ENCODE measurements at regions not wholly inside any gene's neighbourhood (a gene's known extent, or its start where the extent isn't known, plus 50 kb on each side); places are given as distances from the start of the nearest gene placed in this dataset.

DNA sequence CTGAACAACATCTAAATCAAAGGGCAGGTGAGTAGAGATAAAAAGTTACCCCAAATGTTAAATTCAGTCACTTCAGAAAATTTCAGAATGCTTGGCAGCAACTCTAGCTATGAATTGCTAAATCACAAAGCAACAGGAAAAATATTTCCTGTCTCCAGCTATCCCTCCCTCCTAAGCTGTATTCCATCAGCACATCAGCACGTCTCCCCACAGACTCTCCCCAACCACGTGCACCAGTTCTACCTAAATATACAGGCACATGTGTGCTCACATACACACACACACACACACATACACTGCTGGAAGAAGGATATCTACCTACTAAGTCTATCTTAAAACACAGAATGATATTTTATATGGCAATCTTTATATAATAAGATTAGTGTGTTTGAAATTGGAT, 177.1 kb upstream of the ARHGEF26 start:
- no peak for DNase-seq

DNA sequence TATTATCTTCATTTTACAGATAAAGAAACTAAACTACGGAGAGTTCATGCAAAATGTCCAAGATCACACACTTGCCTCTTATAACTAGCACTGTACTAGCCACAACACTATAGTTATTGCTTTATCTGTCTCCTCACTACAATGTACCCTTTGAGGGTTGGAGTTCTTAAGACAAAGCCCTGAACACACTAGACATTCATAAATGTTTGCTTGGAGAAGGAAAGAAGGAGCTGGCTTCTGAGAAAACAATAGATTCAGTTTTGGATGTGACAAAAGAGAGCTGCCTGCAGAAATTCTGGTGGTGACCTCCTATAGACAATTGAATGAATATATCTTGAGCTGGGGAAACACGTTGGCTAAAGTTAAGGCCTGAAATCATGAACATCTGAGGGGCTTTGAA, 169.9 kb upstream of the ARHGEF26 start:
- no peak for DNase-seq

DNA sequence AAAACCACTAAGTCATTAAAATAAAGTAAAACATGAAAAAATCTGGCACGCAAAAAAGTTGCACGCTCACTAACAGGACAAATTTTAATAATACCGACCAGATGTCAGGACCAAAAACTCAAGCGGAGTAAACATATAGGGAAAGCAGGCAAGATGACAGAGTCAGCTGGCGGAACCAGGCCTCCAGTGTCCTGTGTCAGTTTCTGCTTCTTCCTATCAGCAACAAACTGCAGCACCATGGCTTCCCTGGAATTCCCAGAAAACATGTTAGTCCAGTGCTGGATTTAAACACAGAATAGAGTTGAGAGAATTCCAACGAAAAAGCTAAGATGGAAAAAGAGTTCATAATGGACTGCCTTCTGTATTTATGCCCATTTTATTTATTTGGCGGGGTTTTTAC, 169.1 kb upstream of the ARHGEF26 start:
- no peak for DNase-seq

DNA sequence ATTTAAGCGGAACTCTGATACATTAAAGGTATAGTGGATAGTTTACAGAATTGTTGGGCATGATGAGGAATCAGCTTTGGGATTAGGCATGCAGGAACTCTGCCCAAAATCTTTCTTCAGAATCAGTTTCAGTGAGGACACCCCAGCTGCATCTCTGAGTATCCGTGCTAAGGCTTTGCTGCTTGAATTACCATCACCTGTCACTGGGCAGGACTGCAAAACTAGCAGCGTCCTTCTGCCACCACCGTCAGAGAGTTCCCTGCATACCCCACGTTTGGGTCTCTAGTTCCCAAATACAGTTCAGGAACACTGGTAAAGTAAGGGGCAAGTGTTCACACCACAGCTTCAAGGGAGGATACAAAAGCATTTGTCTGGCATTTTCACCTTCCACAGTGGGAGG, 164.6 kb upstream of the ARHGEF26 start:
- no peak for DNase-seq

DNA sequence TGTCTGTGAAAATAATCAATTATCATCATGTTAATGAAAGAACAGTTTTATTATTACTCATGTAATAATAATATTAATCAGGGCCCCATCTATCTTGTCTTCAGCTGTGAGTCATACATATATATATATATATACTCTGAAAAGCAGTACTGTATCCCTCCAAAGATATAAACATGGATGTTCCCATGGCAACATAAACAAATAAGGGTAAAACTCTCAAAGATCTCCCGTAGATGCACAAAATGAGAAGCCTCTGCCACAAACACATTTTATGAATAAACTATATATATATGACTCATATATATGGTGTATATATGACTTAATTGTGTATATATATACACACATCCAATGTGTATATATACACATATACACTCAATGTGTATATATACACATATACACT, 163.8 kb upstream of the ARHGEF26 start:
- DNase-seq = no peak

DNA sequence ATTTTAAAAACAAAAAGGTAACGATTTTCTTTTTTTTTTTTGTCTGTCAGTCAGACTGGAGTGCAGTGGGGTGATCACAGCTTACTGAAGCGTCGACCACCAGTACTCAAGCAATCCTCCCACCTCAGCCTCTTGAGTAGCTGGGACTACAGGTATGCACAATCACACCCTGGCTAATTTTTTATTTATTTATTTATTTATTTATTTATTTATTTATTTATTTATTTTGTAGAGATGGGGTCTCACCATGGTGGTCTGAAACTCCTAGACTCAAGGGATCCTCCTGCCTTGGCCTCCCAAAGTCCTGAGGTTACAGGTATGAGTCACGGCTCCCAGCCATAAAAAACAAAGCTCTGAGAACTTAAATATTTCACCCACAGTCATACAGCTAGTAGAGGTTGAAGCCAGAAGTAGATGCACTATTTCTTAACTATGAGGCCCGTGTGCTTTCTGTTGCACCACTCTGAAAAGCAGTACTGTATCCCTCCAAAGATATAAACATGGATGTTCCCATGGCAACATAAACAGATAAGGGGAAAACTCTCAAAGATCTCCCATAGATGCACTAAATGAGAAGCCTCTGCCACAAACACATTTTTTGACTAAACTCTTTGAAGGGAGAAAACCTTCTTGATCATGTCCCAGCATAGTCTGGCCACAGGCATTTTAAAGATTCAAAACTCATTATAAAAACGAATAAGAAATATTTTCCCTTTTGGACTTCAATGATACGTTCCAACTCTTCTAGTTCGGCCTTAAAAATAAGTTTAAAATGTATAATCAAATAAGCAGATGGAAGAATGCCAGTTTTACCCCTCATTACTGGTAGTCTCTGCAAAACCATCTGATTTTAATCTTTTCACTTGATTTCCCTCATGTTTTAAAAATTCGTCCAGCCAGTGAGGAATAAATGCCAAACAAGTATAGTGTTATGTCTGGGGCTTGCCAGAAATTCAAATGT, 162.3 kb upstream of the ARHGEF26 start:
- no peak for DNase-seq

DNA sequence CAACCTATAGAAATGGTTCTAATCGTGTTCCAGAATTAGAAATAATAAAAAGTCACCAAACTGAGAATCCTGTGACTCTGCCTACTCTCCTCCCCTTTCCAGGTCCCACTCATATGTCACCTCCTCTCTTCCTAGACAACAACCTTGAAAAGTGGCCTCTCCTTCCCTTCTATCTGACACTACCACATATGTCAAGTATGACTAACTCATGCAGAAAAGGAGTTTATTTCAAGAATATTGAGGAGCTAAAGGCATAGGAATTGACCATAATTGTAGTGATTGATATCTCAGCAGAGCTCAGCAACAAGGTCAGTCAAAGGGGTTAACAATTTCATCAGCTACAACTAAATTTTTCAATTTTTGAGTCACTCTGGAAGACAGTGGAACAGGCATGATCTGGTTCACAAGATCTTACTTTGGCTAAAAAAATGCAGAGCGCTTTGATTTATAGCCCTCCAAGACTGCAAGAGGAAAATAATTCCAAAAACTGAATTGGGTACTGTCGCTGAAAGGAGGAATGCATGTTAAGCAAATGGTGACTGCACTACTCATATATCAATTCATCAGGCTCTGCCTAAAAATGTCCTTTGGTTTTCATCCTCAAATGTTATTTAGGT, 160.6 kb upstream of the ARHGEF26 start:
- no peak for DNase-seq

DNA sequence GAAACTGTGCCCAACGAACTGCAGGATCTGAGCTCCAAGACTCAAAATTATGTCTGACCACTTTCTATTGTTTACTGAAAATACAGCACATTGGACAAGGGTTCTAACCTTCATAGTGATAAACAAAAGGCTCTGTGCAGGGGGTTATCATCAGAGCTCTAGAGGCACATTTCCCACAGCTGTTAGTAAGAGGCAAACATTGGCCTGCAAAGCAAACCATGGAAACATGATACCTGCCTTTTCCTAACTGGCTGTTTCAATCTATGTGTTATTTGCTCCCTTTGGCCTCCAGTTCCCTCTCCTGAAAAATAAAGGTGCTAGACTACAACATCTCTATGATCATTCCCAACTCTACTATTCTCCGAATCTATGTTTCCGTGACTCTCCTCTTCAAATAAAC, 159.7 kb upstream of the ARHGEF26 start:
- no peak for DNase-seq

DNA sequence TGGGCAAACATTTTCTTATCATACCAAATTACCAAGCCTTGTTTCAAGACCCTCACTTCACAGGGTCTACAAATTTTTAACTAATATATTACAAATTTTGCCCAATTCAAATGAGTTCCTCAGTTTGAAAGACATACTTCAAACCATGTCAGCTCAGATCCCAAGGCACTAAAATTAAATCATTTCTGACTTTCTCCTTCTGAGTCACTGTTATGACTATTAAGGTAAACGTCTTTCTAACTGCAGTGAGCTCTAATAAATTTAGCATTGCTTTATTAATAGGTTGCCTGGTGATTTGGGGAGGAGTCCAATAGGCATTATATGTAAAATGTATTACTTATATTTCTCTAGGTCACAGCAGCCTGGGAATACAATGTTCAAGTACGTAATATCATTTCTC, 158.2 kb upstream of the ARHGEF26 start:
- no peak for DNase-seq

DNA sequence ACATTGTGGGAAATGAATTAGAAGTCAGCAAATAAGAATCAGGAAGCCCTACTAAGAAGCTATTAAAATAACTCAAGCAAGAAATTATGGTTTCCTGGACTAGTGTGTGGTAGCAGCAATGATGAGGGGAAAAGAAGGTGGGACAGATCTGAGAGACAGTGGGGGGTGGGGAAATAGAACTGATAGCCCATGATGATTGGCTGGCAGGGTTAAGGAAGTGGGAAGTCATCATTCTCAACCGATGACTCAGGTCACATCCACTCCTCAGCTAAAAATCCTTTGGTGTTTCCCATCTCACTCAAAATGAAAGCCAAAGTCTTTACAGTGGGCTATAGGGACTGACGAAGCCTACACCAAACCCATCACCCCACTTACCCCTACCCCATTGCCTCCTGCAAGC, 153.9 kb upstream of the ARHGEF26 start:
- DNase-seq = no peak

DNA sequence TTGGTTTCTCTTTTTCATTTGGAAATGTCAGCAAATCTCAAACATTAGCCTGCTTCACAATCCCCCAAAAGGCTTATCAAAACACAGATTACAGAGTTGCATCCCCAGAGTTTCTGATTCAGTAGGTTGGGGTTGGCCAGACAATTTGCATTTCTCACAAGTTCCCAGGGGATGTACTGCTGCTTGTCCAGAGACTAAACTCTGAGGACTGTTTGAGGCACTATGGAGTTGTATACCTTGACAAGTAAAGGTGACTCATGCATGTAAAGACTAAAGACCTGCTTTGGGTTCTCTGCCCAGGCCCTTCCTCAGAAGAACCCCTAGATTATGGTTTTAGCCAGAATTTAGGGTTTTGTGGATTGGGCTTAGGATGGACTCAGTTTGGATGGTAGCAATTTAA, 151.1 kb upstream of the ARHGEF26 start:
- DNase-seq = no peak

DNA sequence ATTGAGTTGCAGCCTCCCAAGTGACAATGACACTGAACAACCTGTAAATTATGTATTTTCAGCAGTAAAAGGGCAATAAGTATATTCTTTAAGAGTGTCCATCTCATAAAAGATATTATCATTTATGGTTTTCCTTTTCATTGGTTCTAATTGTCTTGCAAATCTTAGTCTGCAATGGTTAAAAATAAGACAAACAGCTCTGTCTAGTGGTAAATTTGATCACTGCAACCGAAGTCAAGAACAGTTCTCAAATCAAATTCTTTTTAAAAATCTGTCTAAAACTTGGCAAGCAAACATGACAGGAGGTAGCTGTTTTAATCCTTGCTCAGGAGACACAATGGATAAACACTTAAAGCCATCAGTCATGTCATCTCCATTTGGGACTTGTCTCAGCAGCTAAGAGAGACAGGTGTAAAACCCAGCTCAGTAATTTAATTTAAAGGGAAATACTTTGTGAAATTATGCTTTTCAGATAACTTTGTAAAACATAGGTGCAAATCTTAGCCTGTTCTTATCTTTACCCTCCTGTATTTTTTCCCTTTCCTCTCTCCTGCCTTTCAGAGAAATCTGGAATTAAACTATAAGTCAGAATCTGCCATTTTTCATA, 150.3 kb upstream of the ARHGEF26 start:
- no peak for DNase-seq

DNA sequence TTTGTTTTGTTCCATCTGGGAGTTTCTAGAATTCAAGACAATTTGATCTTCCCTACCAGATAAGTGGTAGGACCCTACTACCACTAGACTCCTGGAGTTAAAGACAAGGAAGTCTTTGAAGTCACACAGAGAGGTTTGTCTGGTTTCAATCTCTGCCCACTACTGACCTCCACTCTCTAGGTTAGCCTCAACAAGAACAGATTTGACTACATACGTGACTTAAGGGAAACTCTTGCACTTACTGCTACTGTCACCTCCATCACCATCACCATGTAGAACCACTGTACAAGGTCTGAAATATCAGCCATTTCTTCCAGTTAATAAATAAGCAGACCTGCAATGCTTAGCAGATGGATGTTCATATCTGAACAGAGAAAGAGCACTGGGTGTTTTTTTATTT, 148.3 kb upstream of the ARHGEF26 start:
- DNase-seq = no peak

DNA sequence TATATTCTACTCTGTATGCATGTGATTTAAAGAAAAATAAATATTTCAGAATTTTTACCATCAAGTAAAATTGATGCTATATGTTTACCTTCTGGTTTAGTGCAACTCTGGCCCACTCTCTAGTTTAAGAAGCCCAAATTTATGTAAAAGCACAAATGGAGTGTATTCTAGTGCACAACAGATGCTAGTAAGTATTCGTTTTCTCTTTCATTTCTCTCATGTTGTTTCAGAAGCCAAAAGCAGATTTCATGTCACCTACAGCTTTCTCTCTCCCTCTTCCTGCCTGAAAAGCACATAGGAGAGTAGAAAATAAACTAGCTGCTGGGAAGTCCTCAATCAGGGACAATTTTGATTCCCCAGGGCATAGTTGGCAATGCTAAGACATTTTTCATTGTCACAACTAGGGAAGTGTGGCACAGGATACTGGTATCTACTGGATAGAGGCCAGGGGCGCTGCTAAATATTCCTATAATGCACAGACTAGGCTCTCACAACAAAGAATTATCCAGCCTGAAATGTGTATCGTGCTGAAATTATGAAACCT, 147.4 kb upstream of the ARHGEF26 start:
- DNase-seq = no peak

DNA sequence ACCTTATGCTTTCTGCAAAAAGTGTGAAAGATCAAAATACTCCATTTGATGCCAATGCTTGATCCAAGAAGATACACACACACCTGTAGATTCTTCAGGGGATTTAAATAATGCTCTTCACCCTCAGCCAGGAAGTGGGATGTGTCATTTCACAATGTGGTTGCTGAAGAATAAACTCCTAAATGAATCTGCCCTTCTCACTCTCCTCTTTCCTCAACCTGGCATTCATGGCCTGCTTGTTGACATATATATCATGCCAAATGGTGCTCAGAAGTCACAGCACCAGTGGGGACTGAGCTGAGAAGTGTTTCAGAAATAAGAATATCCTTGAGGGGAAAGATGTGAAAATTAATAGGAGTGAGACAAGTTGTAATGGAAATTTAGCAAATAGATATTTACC, 146.6 kb upstream of the ARHGEF26 start:
- no peak for DNase-seq

DNA sequence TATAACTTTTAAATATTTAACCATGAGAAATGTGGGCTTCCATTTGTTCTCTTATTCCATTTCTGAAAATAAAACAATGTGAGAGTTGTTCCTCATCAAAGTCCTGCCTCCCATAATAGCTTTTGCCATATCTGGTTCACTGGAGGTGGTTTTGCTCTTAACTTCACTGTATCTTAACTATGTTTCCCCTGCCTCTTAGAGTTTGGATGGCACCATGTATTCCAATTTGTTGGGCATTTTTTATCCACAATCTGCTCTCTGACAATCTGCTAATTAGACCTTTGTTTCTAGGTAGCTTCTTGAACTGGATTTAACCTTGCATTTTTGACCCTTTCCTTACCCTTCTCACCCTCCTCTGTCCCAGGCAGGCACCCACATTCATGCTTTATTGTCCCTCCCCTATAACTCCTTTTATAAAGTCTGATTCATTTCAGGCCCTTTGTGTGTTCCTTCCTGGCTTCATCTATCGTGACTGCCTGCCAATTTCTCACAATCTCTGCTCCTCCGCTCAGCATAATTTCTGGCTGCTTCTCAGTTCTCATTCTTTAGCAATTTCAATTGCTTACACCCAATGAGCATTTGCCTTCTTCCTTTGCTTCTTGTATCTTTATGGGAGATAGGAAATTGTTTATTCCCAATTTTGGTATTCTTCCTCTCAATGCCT, 144.2 kb upstream of the ARHGEF26 start:
- no peak for DNase-seq

DNA sequence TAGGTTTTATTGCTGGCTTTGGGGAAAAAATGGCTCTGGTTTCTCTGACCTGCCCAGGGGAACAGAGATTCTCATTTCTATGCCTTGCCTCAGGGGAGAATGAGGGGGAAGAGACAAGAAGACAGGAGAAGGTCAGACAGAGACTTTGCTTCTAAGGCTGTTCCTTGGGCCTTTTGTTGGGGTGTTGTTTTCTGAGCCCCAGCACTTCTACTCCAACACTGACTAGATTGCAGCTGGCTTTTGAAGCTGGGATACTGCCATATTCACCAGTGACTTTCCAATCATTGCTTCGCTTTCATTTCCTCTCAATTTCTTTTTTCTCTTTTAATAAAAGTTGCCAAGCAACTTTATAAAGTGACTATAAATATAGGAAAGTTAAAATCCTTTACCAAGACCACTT, 143.2 kb upstream of the ARHGEF26 start:
- no peak for DNase-seq

DNA sequence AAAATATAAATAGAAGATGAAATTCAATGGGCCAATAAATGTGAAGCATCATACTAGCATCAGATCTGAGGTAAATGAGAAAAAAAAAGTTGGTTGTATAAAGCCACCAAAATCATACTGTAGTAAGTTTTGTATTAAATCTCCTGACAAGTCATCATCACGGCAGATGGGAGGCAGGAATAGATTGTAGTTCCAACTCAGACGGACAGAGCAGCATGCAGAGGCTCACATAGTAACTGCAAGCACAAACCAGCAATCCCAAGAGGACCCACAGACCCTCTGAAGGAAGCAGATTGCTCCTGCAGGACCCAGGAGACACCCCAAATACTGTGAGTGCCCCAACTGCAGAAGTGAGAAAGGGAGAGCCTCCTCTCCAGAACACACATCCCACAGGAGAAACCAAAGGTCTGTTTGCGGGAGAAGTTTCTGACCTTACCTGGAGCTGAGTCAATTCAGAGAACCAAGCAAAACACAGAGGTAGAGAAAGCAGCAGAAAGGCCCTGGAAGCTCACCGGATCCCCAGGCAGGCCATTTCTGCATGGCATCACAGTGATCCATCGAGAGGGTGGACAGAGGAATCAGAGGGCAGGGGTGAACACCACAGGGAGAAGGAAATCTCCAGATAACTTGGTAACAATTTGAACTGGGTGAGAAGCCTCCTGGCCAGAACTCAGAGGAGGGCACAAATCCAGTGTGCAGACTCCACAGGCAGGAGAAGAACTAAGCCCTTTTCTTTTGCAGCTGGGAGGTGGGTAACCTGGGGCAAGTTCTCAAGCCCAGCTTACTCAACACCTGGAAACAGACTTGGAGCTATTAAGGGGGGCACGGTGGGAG, 141.6 kb upstream of the ARHGEF26 start:
- DNase-seq = no peak

DNA sequence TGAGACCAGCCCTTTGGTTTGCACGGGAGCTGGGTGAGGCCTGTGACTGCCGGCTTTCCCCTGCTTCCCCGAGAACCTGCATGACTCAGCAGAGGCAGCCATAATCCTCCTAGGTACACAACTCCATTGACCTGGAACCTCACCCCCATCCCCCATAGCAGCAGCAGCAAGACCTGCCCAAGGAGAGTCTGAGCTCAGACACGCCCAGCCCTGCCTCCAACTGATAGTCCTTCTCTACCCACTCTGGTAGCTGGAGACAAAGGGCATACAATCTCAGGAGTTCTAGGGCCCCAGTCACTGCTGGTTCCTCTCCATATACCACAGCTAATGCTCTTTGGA, 141.0 kb upstream of the ARHGEF26 start:
- DNase-seq = no peak

DNA sequence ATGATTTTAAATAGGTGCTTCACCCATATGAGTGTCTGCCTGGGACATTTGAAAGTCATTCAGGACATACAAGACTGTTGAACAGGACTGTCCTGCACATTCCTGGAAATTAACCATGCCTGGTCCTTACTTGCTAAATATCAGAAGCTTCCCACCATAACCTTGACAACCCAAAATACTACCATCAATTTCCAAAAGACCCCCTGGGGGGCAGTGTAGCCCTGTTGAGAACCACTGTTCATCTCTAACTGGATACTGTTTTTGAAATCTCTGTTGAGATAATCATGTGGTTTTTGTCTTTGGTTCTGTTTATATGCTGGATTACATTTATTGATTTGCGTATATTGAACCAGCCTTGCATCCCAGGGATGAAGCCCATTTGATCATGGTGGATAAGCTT, 123.8 kb upstream of the ARHGEF26 start:
- peak; percentile 8 for DNase-seq

DNA sequence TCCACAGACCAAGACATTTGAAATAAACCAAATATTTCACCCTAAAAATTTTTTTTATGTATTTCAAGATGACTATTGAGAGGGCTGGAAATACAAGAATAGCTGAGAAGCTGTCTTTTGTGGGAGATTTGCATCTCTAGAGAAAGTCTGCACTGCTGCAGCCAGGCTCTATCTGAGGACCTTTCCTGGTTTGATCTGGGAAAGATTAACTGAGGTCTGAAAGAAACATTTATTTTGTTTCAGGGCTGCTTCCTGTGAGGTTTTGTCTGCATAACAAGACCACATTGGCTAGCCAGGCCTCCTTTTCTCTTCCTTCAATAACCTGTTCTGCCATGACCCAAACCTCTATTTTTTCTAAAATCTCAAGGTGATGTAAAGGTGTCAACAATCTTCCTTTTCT, 117.5 kb upstream of the ARHGEF26 start:
- no peak for DNase-seq

DNA sequence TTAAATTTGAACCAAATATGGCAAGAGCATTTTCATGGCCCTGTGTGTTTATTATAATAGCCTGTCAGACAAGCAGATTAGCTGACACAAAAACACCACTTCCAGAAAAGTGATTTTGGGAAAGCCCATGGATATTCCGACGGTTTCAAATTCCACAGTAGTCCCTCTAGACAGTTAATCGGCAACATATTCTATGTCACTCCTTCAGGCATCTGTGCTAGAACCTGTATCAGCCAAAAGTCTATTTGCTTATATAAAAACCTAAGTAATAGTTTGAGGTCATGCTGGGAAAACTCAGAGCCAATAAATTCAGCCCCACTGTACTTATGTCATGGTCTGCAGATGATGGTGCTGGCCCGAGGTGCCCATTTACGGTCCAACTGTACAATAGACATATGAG, 110.2 kb upstream of the ARHGEF26 start:
- DNase-seq = no peak

DNA sequence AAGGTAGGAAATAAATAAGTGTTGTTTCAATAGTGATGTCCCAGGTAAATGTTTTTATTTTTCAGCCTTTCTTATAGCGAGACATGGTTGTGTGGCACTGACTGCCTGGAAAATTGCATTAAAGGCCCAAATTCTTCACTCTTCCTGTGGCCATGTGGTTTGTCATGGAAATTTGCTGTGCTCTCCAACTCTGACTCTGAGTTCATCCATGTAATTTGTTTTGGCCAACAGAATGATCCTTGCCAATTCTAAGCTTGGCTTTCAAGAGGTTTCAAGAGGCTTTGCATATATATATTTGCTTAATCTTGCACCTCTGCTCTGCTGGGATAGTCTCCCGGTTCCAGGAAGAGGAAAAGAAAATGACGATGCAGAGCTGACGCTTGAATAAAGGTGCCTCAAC, 107.5 kb upstream of the ARHGEF26 start:
- no peak for DNase-seq

Measured in activated CD4-positive, alpha-beta T cell treated with anti-CD3 and anti-CD28 coated beads for 48 hours (primary cell).